ENCODE measurements at regions not wholly inside any gene's neighbourhood (a gene's known extent, or its start where the extent isn't known, plus 50 kb on each side); places are given as distances from the start of the nearest gene placed in this dataset.

GRCh38 chr6:19070520-19070919 lies 683.4 kb downstream of the RNF144B start:
- no peak for TF ChIP-seq GATA2 (IDR thresholded peaks at IDR 0.05; ENCODE audit: low read depth, low read length)
- no peak for TF ChIP-seq GATA3 (IDR thresholded peaks at IDR 0.05; ENCODE audit: low read depth, low read length)

- TF ChIP-seq GATA3 (IDR thresholded peaks at IDR 0.05; ENCODE audit: low read depth, low read length) (no peak), GATA2 (IDR thresholded peaks at IDR 0.05; ENCODE audit: low read depth, low read length) (no peak)
Measured at GRCh38 chr6:19083801-19084200, 696.7 kb downstream of the RNF144B start.

- no peak for TF ChIP-seq GATA2 (IDR thresholded peaks at IDR 0.05; ENCODE audit: low read depth, low read length)
- no peak for TF ChIP-seq GATA3 (IDR thresholded peaks at IDR 0.05; ENCODE audit: low read depth, low read length)
Measured at GRCh38 chr6:19086480-19086879, 699.3 kb downstream of the RNF144B start.

GRCh38 chr6:19087296-19087695 lies 700.1 kb downstream of the RNF144B start:
- no peak for TF ChIP-seq GATA2 (IDR thresholded peaks at IDR 0.05; ENCODE audit: low read depth, low read length)
- no peak for TF ChIP-seq GATA3 (IDR thresholded peaks at IDR 0.05; ENCODE audit: low read depth, low read length)

- no peak for TF ChIP-seq GATA2 (IDR thresholded peaks at IDR 0.05; ENCODE audit: low read depth, low read length)
- no peak for TF ChIP-seq GATA3 (IDR thresholded peaks at IDR 0.05; ENCODE audit: low read depth, low read length)
Measured at GRCh38 chr6:19087897-19088296, 700.7 kb downstream of the RNF144B start.

GRCh38 chr6:19100752-19101151 lies 713.6 kb downstream of the RNF144B start:
- TF ChIP-seq GATA3 (IDR thresholded peaks at IDR 0.05; ENCODE audit: low read depth, low read length): no peak
- no peak for TF ChIP-seq GATA2 (IDR thresholded peaks at IDR 0.05; ENCODE audit: low read depth, low read length)

GRCh38 chr6:19102936-19103335 lies 715.8 kb downstream of the RNF144B start:
- TF ChIP-seq GATA2 (IDR thresholded peaks at IDR 0.05; ENCODE audit: low read depth, low read length) (no peak), GATA3 (IDR thresholded peaks at IDR 0.05; ENCODE audit: low read depth, low read length) (no peak)

- TF ChIP-seq GATA2 (IDR thresholded peaks at IDR 0.05; ENCODE audit: low read depth, low read length) (no peak), GATA3 (IDR thresholded peaks at IDR 0.05; ENCODE audit: low read depth, low read length) (no peak)
Measured at GRCh38 chr6:19107468-19107867, 720.3 kb downstream of the RNF144B start.

GRCh38 chr6:19121521-19121920 lies 715.6 kb upstream of the ID4 start:
- TF ChIP-seq GATA2 (IDR thresholded peaks at IDR 0.05; ENCODE audit: low read depth, low read length) (no peak), GATA3 (IDR thresholded peaks at IDR 0.05; ENCODE audit: low read depth, low read length) (no peak)

GRCh38 chr6:19127081-19127480 lies 710.1 kb upstream of the ID4 start:
- TF ChIP-seq GATA3 (IDR thresholded peaks at IDR 0.05; ENCODE audit: low read depth, low read length) (no peak), GATA2 (IDR thresholded peaks at IDR 0.05; ENCODE audit: low read depth, low read length) (no peak)

GRCh38 chr6:19128701-19129100 lies 708.5 kb upstream of the ID4 start:
- TF ChIP-seq GATA3 (IDR thresholded peaks at IDR 0.05; ENCODE audit: low read depth, low read length) (no peak), GATA2 (IDR thresholded peaks at IDR 0.05; ENCODE audit: low read depth, low read length) (no peak)

GRCh38 chr6:19135706-19136105 lies 701.5 kb upstream of the ID4 start:
- TF ChIP-seq GATA3 (IDR thresholded peaks at IDR 0.05; ENCODE audit: low read depth, low read length) (no peak), GATA2 (IDR thresholded peaks at IDR 0.05; ENCODE audit: low read depth, low read length) (no peak)

- TF ChIP-seq GATA3 (IDR thresholded peaks at IDR 0.05; ENCODE audit: low read depth, low read length): no peak
- no peak for TF ChIP-seq GATA2 (IDR thresholded peaks at IDR 0.05; ENCODE audit: low read depth, low read length)
Measured at GRCh38 chr6:19137505-19137904, 699.7 kb upstream of the ID4 start.

GRCh38 chr6:19142275-19142674 lies 694.9 kb upstream of the ID4 start:
- TF ChIP-seq GATA2 (IDR thresholded peaks at IDR 0.05; ENCODE audit: low read depth, low read length) (no peak), GATA3 (IDR thresholded peaks at IDR 0.05; ENCODE audit: low read depth, low read length) (no peak)

- no peak for TF ChIP-seq GATA2 (IDR thresholded peaks at IDR 0.05; ENCODE audit: low read depth, low read length)
- TF ChIP-seq GATA3 (IDR thresholded peaks at IDR 0.05; ENCODE audit: low read depth, low read length): no peak
Measured at GRCh38 chr6:19150307-19150706, 686.9 kb upstream of the ID4 start.

- TF ChIP-seq GATA3 (IDR thresholded peaks at IDR 0.05; ENCODE audit: low read depth, low read length): no peak
- TF ChIP-seq GATA2 (IDR thresholded peaks at IDR 0.05; ENCODE audit: low read depth, low read length): 0 out of 2 replicates have a peak, but pooled peaks have one; percentile 15
Measured at GRCh38 chr6:19153270-19153980, 683.7 kb upstream of the ID4 start.
